Transverse colon (tissue), 4 donors: ENCODE measurements at regions not wholly inside any gene's neighbourhood (a gene's known extent, or its start where the extent isn't known, plus 50 kb on each side); places are given as distances from the start of the nearest gene placed in this dataset.

Experiments
- CTCF ChIP-seq, 5 experiments: fragments of 200-600 bp in 3 of 5; fragments of 450-650 bp in 2 of 5; sonication (generic) in 3 of 5; IDR thresholded peaks; 1 replicate in 2 of 5; 2 replicates in 3 of 5; pipeline ENCODE4 v1.5.1; 2016 to 2017; ENCODE audit warnings: antibody characterized with exemption in 5 of 5, inconsistent platforms in 3 of 5, mild to moderate bottlenecking in 2 of 5, moderate library complexity in 1 of 5
- EP300 ChIP-seq: sonication (generic); formaldehyde crosslinking; IDR thresholded peaks from one replicate; pipeline ENCODE4 v1.6.1; 2017; ENCODE audit warnings: antibody characterized with exemption, low read depth
- POLR2A ChIP-seq: fragments of 450-650 bp; IDR thresholded peaks from one replicate; pipeline ENCODE4 v1.6.1; 2016; ENCODE audit warnings: antibody characterized with exemption, mild to moderate bottlenecking, moderate library complexity
- POLR2AphosphoS5 ChIP-seq, 3 donors: sonication (generic); formaldehyde crosslinking; IDR thresholded peaks; one replicate each; pipeline ENCODE4 v1.6.1; 2016; ENCODE audit warnings: antibody characterized with exemption in 3 of 3

GRCh38 chr1:18032172-18032859, 75.3 kb upstream of the IGSF21 start:
- TF ChIP-seq CTCF (IDR thresholded peaks at IDR 0.05) (no peak), POLR2A (no peak), POLR2AphosphoS5 (IDR thresholded peaks at IDR 0.05) (no peak), EP300 (no peak)
